Mesendoderm (in vitro differentiated cells): ENCODE measurements at regions not wholly inside any gene's neighbourhood (a gene's known extent, or its start where the extent isn't known, plus 50 kb on each side); places are given as distances from the start of the nearest gene placed in this dataset.

ENCODE experiments used
- DNase-seq: peaks from one replicate; pipeline ENCODE4 v3.0.0; 2013
- H2AK5ac ChIP-seq: 2 replicates; pipeline ENCODE4 v1.6.1; 2013; ENCODE audit warnings: low read length, inconsistent platforms
- H2BK120ac ChIP-seq: 2 replicates; pipeline ENCODE4 v1.6.1; 2013; ENCODE audit warnings: low read depth, mild to moderate bottlenecking, low read length, moderate library complexity, mixed read lengths
- H2BK15ac ChIP-seq: replicated peaks from 2 replicates; pipeline ENCODE4 v1.6.1; 2013; ENCODE audit warnings: low read depth, mild to moderate bottlenecking, moderate library complexity
- H2BK5ac ChIP-seq: 2 replicates; pipeline ENCODE4 v1.6.1; 2013; ENCODE audit warnings: low read length, inconsistent platforms
- H3K18ac ChIP-seq: 2 replicates; pipeline ENCODE4 v1.6.1; 2013; ENCODE audit warnings: mild to moderate bottlenecking, low read length, mixed read lengths
- H3K23ac ChIP-seq: one replicate; pipeline ENCODE4 v1.6.1; 2013; ENCODE audit warnings: low read length
- H3K27ac ChIP-seq: 2 replicates; pipeline ENCODE4 v1.5.1; 2013; ENCODE audit warnings: low read depth, mild to moderate bottlenecking, inconsistent platforms, low read length, moderate library complexity
- H3K27me3 ChIP-seq: 2 replicates; pipeline ENCODE4 v1.6.1; 2013; ENCODE audit warnings: low read length, control low read depth, mild to moderate bottlenecking, inconsistent platforms; ENCODE audit not compliant: insufficient read depth, poor library complexity
- H3K36me3 ChIP-seq: 2 replicates; pipeline ENCODE4 v1.6.1; 2013; ENCODE audit warnings: low read length, inconsistent platforms; ENCODE audit not compliant: control insufficient read depth, insufficient read depth
- H3K4ac ChIP-seq: one replicate; pipeline ENCODE4 v1.6.1; 2013; ENCODE audit warnings: low read depth, mild to moderate bottlenecking, low read length, moderate library complexity
- H3K4me1 ChIP-seq: 2 replicates; pipeline ENCODE4 v1.6.1; 2013; ENCODE audit warnings: low read depth, low read length, inconsistent platforms; ENCODE audit not compliant: control insufficient read depth
- H3K4me2 ChIP-seq: 2 replicates; pipeline ENCODE4 v1.6.1; 2013; ENCODE audit warnings: low read length
- H3K4me3 ChIP-seq: 2 replicates; pipeline ENCODE4 v1.5.1; 2013; ENCODE audit warnings: mild to moderate bottlenecking, low read length
- H3K56ac ChIP-seq: one replicate; pipeline ENCODE4 v1.6.1; 2013; ENCODE audit warnings: low read length
- H3K79me1 ChIP-seq: 2 replicates; pipeline ENCODE4 v1.6.1; 2013; ENCODE audit warnings: low read length, inconsistent platforms
- H3K79me2 ChIP-seq: 2 replicates; pipeline ENCODE4 v1.6.1; 2013; ENCODE audit warnings: mild to moderate bottlenecking, low read length; ENCODE audit not compliant: control insufficient read depth, insufficient read depth
- H3K9ac ChIP-seq: 2 replicates; pipeline ENCODE4 v1.6.1; 2013; ENCODE audit warnings: low read length, inconsistent platforms
- H4K5ac ChIP-seq: one replicate; pipeline ENCODE4 v1.6.1; 2013; ENCODE audit warnings: low read length
- H4K8ac ChIP-seq: one replicate; pipeline ENCODE4 v1.6.1; 2013; ENCODE audit warnings: low read depth, mild to moderate bottlenecking, control low read depth, low read length, moderate library complexity
- WGBS: extraction: QIAGEN DNeasy Blood & Tissue Kit; methylation state at CpG from one replicate; pipeline ENCODE4 v1.1.7; 2013; ENCODE audit warnings: low lambda C conversion rate, missing lambda C conversion rate; ENCODE audit not compliant: insufficient coverage; ENCODE audit errors: extremely low coverage; 5-methylcytosine and 5-hydroxymethylcytosine counted together

DNA sequence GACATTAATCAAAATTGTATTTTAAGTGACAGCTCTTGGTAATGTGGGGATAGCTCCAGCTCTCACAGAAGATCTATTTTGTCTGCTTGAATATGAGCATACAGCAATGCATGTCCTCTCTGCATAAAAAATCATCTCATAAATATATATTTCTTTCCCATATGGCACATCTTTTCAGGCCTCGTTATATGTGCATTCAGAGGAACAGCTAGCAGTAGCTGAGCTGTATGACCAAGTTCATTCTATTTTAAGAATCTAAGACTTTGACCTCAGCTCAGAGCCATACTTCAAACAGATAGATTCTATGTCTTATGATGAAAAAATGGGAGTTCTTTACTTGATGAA lies 487.2 kb downstream of the ARHGEF28 start:
- Histone ChIP-seq H3K4me2 (no peak overlapping the region), H3K79me2 (no peaks in the 10 kb centered on the region), H3K9ac (no peak overlapping the region), H3K4me1 (peaks cover 3% of the 10 kb centered on the region), H3K4me3 (no peak overlapping the region), H2BK5ac (no peak overlapping the region), H3K23ac (no peak overlapping the region), H2BK15ac (no peak overlapping the region), H2AK5ac (no peak overlapping the region), H3K79me1 (no peaks in the 10 kb centered on the region), H3K4ac (no peak overlapping the region), H3K18ac (no peak overlapping the region), H4K5ac (no peak overlapping the region), H3K36me3 (no peaks in the 10 kb centered on the region), H4K8ac (no peak overlapping the region), H3K27me3 (no peaks in the 10 kb centered on the region), H3K27ac (no peak overlapping the region), H3K56ac (no peak overlapping the region), H2BK120ac (no peak overlapping the region)
- no peak for DNase-seq
- no CpG with 5 or more reads among the region's 1 CpG for WGBS

DNA sequence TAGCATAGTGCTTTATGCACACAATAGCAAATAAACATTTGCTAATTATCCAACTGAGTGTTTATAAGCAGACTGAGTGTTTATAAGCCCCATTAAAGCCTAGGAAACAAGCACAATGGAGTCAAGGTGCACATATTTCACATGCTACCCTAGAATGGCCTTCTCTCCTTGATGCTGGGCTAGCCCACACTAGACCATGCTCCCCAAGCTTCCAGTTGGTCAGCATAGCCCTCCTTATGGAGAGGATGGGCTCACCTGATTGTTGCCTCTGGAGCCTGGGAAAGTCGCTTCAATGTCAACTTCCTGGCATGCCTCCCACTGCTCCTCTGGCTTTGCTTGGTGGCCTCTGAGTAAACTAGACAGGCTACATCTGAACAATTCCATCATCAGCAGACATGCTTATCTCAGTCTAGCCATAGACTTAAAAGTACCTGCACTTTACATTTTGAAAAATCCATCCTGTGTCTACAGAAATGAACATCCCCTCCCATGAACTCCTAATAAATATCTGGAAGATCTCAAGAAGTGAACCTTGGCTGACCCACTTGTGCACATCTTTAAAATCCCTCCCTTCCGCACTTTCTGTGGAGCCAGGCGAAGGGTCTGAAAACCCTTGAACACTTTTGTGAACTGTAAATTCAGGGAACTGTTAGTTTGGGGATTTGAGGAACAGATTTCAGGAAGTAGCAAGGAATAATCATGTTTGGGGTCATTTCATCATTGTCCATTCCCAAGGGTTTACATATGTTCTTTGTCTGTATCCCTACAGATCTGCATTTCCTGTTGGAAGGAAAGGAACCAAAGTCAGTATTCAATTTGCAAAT lies 486.6 kb downstream of the ARHGEF28 start:
- Histone ChIP-seq H3K4ac (no peak overlapping the region), H3K18ac (peak overlapping the region; percentile 14), H4K5ac (no peak overlapping the region), H3K9ac (no peak overlapping the region), H3K36me3 (no peaks in the 10 kb centered on the region), H3K79me2 (no peaks in the 10 kb centered on the region), H3K23ac (no peak overlapping the region), H2AK5ac (no peak overlapping the region), H3K27me3 (no peaks in the 10 kb centered on the region), H3K4me1 (peaks cover 3% of the 10 kb centered on the region), H3K4me3 (no peak overlapping the region), H2BK120ac (no peak overlapping the region), H3K56ac (no peak overlapping the region), H3K27ac (no peak overlapping the region), H3K79me1 (no peaks in the 10 kb centered on the region), H2BK15ac (no peak overlapping the region), H4K8ac (no peak overlapping the region), H2BK5ac (peak overlapping the region; percentile 55), H3K4me2 (no peak overlapping the region)
- no peak for DNase-seq
- WGBS, result no CpG with 5 or more reads among the region's 3 CpGs

DNA sequence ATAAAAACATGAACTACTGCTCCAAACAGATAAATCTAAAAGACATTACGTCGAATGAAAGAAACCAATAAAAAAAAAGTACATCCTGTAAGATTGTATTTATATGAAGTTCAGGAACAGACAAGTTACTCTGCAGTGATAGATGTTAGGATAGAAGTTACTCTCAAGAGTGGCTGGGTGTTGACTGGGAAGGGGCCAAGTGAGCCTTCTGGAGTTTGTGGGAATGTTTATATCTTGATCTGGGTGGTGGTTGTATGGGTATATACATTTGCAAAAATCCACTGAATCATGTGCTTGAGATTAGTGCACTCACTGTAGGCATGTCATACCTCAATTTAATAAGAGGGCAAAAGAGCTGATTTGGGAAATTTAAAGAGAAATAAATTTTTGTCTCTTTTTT lies 485.8 kb downstream of the ARHGEF28 start:
- Histone ChIP-seq H3K36me3 (no peaks in the 10 kb centered on the region), H3K4me2 (no peak overlapping the region), H3K56ac (no peak overlapping the region), H3K4me3 (no peak overlapping the region), H2BK5ac (no peak overlapping the region), H3K4ac (no peak overlapping the region), H3K79me1 (no peaks in the 10 kb centered on the region), H3K79me2 (no peaks in the 10 kb centered on the region), H2BK15ac (no peak overlapping the region), H3K9ac (no peak overlapping the region), H2AK5ac (no peak overlapping the region), H3K4me1 (no peaks in the 10 kb centered on the region), H3K27me3 (no peaks in the 10 kb centered on the region), H2BK120ac (no peak overlapping the region), H3K27ac (no peak overlapping the region), H4K8ac (no peak overlapping the region), H4K5ac (no peak overlapping the region), H3K18ac (no peak overlapping the region), H3K23ac (no peak overlapping the region)
- no peak for DNase-seq
- no CpG with 5 or more reads among the region's 2 CpGs for WGBS

DNA sequence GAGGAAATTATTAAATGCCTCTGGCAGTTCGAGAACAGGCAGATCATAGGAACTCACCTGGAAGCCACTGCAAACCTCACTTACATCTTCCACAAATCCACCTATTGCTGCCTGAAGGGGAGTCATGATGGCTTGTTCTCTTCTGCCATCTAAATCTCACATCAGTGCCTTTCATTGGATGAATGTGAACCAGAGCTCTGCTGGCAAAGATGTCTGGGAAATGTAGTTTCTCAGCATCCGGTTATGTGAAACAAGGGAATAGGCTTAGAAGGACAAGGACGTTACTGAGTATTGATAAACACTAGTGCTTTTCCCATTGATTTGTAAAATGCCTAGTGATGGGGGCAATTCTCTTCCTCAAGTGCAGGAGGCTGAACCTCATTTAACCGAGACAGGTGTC lies 483.3 kb downstream of the ARHGEF28 start:
- H3K9ac ChIP-seq, result no peak overlapping the region
- no peak overlapping the region for H2BK15ac ChIP-seq
- no peak overlapping the region for H3K23ac ChIP-seq
- no peak overlapping the region for H3K56ac ChIP-seq
- peaks cover 5% of the 10 kb centered on the region for H3K4me1 ChIP-seq
- no peak overlapping the region for H2BK5ac ChIP-seq
- no peak overlapping the region for H3K4me3 ChIP-seq
- no peak overlapping the region for H4K8ac ChIP-seq
- no peak overlapping the region for H4K5ac ChIP-seq
- H2AK5ac ChIP-seq, result no peak overlapping the region
- WGBS, result no CpG with 5 or more reads among the region's 4 CpGs
- peak; percentile 69 for DNase-seq
- H2BK120ac ChIP-seq, result no peak overlapping the region
- no peaks in the 10 kb centered on the region for H3K27me3 ChIP-seq
- no peaks in the 10 kb centered on the region for H3K79me1 ChIP-seq
- H3K4ac ChIP-seq, result no peak overlapping the region
- no peak overlapping the region for H3K27ac ChIP-seq
- no peak overlapping the region for H3K4me2 ChIP-seq
- H3K18ac ChIP-seq, result no peak overlapping the region
- no peaks in the 10 kb centered on the region for H3K79me2 ChIP-seq
- no peaks in the 10 kb centered on the region for H3K36me3 ChIP-seq

DNA sequence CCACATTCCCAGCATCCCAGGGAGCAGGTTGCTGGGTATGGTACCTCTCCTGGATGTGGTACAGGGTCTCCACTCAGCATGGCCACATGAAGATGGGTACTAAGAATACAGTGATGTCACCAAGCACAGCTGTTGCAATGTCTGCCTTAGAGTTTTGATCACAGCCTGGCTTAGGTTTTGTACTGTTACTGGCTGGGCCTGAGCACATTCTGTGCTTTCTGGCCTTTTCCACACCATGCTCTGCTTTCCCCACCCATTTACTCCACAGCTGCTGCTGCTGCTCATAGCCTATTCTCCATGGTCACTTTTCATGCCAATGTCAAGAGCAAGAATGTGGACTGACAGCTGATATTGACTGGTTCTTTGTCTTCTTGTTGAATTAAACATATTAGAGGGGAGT lies 481.9 kb downstream of the ARHGEF28 start:
- H3K27ac ChIP-seq, result no peak overlapping the region
- H3K79me2 ChIP-seq, result no peaks in the 10 kb centered on the region
- H2BK5ac ChIP-seq, result no peak overlapping the region
- H3K27me3 ChIP-seq, result no peaks in the 10 kb centered on the region
- no peaks in the 10 kb centered on the region for H3K36me3 ChIP-seq
- H3K4me1 ChIP-seq, result peaks cover 5% of the 10 kb centered on the region
- no peak overlapping the region for H3K4ac ChIP-seq
- H3K56ac ChIP-seq, result no peak overlapping the region
- H3K4me2 ChIP-seq, result no peak overlapping the region
- no peak overlapping the region for H3K4me3 ChIP-seq
- H3K9ac ChIP-seq, result no peak overlapping the region
- no peak overlapping the region for H2BK15ac ChIP-seq
- H4K8ac ChIP-seq, result no peak overlapping the region
- no peak overlapping the region for H3K23ac ChIP-seq
- H3K18ac ChIP-seq, result no peak overlapping the region
- no peak overlapping the region for H2BK120ac ChIP-seq
- no peak for DNase-seq
- no peak overlapping the region for H4K5ac ChIP-seq
- peak overlapping the region; percentile 19 for H2AK5ac ChIP-seq
- no peaks in the 10 kb centered on the region for H3K79me1 ChIP-seq
